ENCODE measurements at regions not wholly inside any gene's neighbourhood (a gene's known extent, or its start where the extent isn't known, plus 50 kb on each side); places are given as distances from the start of the nearest gene placed in this dataset.

GRCh38 chr4:122328893-122329292, 49.9 kb upstream of the ADAD1 start:
- no peak overlapping the region for H3K27ac ChIP-seq

More at GRCh38 chr4:122328893-122329292, 49.9 kb upstream of the ADAD1 start:
- TF ChIP-seq ZFX (IDR thresholded peaks at IDR 0.05) (no peak), CTCF (conservative IDR thresholded peaks at IDR 0.05) (no peak)

Measured in C4-2B (cell line).